CD4-positive, alpha-beta T cell (primary cell): ENCODE measurements at regions not wholly inside any gene's neighbourhood (a gene's known extent, or its start where the extent isn't known, plus 50 kb on each side); places are given as distances from the start of the nearest gene placed in this dataset.

Experiments
- ATAC-seq: fragments of 200-7000 bp; cut with Tn5 transposase; one replicate; pipeline ENCODE4 v1.10.0; 2022; ENCODE audit warnings: mild to moderate bottlenecking; ENCODE audit not compliant: poor library complexity
- CTCF ChIA-PET: fragments of 350-600 bp; sonication (Branson Sonifier 250); formaldehyde crosslinking; loops from one replicate; lab custom pipeline; 2021; ENCODE audit warnings: antibody characterized with exemption, inconsistent platforms; lab: Charles Lee
- POLR2A ChIA-PET: fragments of 350-600 bp; sonication (Branson Sonifier 250); formaldehyde crosslinking; loops from one replicate; lab custom pipeline; 2021; ENCODE audit warnings: antibody characterized with exemption, inconsistent platforms; lab: Charles Lee
- DNase-seq, 14 experiments: peaks; one replicate each; pipeline ENCODE4 v3.0.0-alpha.2; 2013 to 2020; ENCODE audit warnings: mixed read lengths in 2 of 14
- H3K27ac ChIP-seq, 2 donors: one replicate each; pipeline versions ENCODE4 v1.5.1 to v1.7.0; 2013; ENCODE audit warnings: low read length in 2 of 2, low read depth in 1 of 2, mild to moderate bottlenecking in 1 of 2
- H3K27me3 ChIP-seq, 2 experiments: 1 replicate in 1 of 2; 2 replicates in 1 of 2; pipeline versions ENCODE4 v1.6.1 to v1.7.0; 2013; ENCODE audit warnings: low read length in 2 of 2, control low read depth in 1 of 2, mild to moderate bottlenecking in 1 of 2, moderate library complexity in 1 of 2; ENCODE audit not compliant: insufficient read depth in 2 of 2, control insufficient read depth in 1 of 2
- H3K36me3 ChIP-seq: one replicate; pipeline ENCODE4 v1.6.1; 2013; ENCODE audit warnings: low read length, control low read depth; ENCODE audit not compliant: insufficient read depth
- H3K4me1 ChIP-seq: one replicate; pipeline ENCODE4 v1.6.1; 2013; ENCODE audit warnings: low read length, control low read depth; ENCODE audit not compliant: insufficient read depth
- H3K4me3 ChIP-seq: one replicate; pipeline ENCODE4 v1.5.1; 2013; ENCODE audit warnings: mild to moderate bottlenecking, low read length, moderate library complexity
- H3K9me3 ChIP-seq, 2 experiments: 1 replicate in 1 of 2; 2 replicates in 1 of 2; pipeline versions ENCODE4 v1.6.1 to v1.7.0; 2013; ENCODE audit warnings: low read length in 2 of 2, mild to moderate bottlenecking in 2 of 2, control low read depth in 1 of 2, moderate library complexity in 1 of 2; ENCODE audit not compliant: control insufficient read depth in 1 of 2, insufficient read depth in 1 of 2
- H3K27ac Mint-ChIP-seq: one replicate; pipeline ENCODE4 v1.8.0; 2020; ENCODE audit warnings: mixed read lengths
- H3K27me3 Mint-ChIP-seq: one replicate; pipeline ENCODE4 v1.8.0; 2021; ENCODE audit warnings: mixed read lengths
- H3K36me3 Mint-ChIP-seq: one replicate; pipeline ENCODE4 v1.8.0; 2021; ENCODE audit warnings: low read depth, mixed read lengths
- H3K4me1 Mint-ChIP-seq: one replicate; pipeline ENCODE4 v1.8.0; 2021; ENCODE audit warnings: low read depth, mixed read lengths
- H3K4me3 Mint-ChIP-seq: one replicate; pipeline ENCODE4 v1.8.0; 2020; ENCODE audit warnings: mild to moderate bottlenecking, mixed read lengths
- H3K9me3 Mint-ChIP-seq: one replicate; pipeline ENCODE4 v1.8.0; 2020; ENCODE audit warnings: mixed read lengths
- intact Hi-C, 2 experiments: fragments of 100-400 bp; cut with DNase I in 1 of 2; cut with micrococcal nuclease in 1 of 2; formaldehyde crosslinking; loops; one replicate each; pipeline versions ENCODE4 v1.15.1 to v1.9.0; 2023 to 2025; cut with DNase I, micrococcal nuclease
- TF ChIP-seq, protein P1 (sequence below): fragments of 200-600 bp; IDR thresholded peaks from one replicate; pipeline ENCODE4 v1.8.0; 2022; ENCODE audit warnings: antibody characterized with exemption, mild to moderate bottlenecking

DNA sequence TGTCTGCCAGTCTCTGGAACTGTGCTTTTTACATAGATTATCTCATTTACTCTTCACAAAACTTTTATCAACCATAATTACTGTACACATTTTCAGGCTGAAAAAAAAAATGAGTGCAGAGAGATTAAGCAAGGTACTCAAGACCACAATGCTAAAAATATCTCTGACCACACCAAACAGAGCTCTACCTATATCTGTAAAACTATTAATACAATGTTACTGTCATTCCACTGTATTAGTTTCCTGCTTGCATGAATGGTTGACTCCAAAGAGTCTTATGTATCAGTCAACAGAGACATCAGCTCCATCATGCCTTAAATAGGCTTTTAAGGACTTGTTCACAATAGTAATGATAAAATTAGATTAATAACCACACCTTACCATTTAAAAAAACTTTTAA is 134.7 kb upstream of the CCDC150 start:
- no peaks in the 10 kb centered on the region for H3K4me1 ChIP-seq
- Mint-ChIP-seq H3K27me3 (peaks cover 29% of the 10 kb centered on the region), H3K27ac (no peak overlapping the region), H3K36me3 (no peaks in the 10 kb centered on the region), H3K4me3 (no peak overlapping the region), H3K9me3 (no peaks in the 10 kb centered on the region), H3K4me1 (no peaks in the 10 kb centered on the region)
- no peak overlapping the region for H3K4me3 ChIP-seq
- intact Hi-C loops, result no loop called here
- TF ChIP-seq, protein P1, sequence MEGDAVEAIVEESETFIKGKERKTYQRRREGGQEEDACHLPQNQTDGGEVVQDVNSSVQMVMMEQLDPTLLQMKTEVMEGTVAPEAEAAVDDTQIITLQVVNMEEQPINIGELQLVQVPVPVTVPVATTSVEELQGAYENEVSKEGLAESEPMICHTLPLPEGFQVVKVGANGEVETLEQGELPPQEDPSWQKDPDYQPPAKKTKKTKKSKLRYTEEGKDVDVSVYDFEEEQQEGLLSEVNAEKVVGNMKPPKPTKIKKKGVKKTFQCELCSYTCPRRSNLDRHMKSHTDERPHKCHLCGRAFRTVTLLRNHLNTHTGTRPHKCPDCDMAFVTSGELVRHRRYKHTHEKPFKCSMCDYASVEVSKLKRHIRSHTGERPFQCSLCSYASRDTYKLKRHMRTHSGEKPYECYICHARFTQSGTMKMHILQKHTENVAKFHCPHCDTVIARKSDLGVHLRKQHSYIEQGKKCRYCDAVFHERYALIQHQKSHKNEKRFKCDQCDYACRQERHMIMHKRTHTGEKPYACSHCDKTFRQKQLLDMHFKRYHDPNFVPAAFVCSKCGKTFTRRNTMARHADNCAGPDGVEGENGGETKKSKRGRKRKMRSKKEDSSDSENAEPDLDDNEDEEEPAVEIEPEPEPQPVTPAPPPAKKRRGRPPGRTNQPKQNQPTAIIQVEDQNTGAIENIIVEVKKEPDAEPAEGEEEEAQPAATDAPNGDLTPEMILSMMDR, result no peak
- POLR2A ChIA-PET, result no interaction called here
- no peaks in the 10 kb centered on the region for H3K9me3 ChIP-seq
- H3K27me3 ChIP-seq, result peaks cover 0 to 2% of the 10 kb centered on the region in 2 experiments
- CTCF ChIA-PET, result interaction anchor here (0.7 kb wide), 1 partner anchor 8 kb away, joined by 3 read pairs; no protein-coding TSS in a partner anchor
- no peaks in the 10 kb centered on the region for H3K36me3 ChIP-seq
- ATAC-seq (no peak), DNase-seq (no peak)
- H3K27ac ChIP-seq, result no peak overlapping the region

- CTCF ChIA-PET, result no interaction called here
- H3K27ac ChIP-seq, result no peak overlapping the region
- peaks cover 0 to 5% of the 10 kb centered on the region in 2 experiments for H3K27me3 ChIP-seq
- H3K36me3 ChIP-seq, result no peaks in the 10 kb centered on the region
- POLR2A ChIA-PET, result no interaction called here
- no peaks in the 10 kb centered on the region for H3K36me3 Mint-ChIP-seq
- no peak overlapping the region for H3K4me3 Mint-ChIP-seq
- H3K27ac Mint-ChIP-seq, result no peak overlapping the region
- TF ChIP-seq, protein P1, result no peak
- H3K9me3 Mint-ChIP-seq, result no peaks in the 10 kb centered on the region
- H3K4me1 Mint-ChIP-seq, result no peaks in the 10 kb centered on the region
- DNase-seq (no peak), ATAC-seq (no peak)
- H3K27me3 Mint-ChIP-seq, result peaks cover 23% of the 10 kb centered on the region
- no peaks in the 10 kb centered on the region for H3K4me1 ChIP-seq
- H3K9me3 ChIP-seq, result no peaks in the 10 kb centered on the region
- intact Hi-C loops, result no loop called here
- no peak overlapping the region for H3K4me3 ChIP-seq
Measured at GRCh38 chr2:196510246-196510645, 129.3 kb upstream of the CCDC150 start.

- no peak for DNase-seq
- Histone ChIP-seq H3K27me3 (peaks cover 0 to 7% of the 10 kb centered on the region in 2 experiments), H3K9me3 (no peaks in the 10 kb centered on the region), H3K27ac (no peak overlapping the region), H3K36me3 (no peaks in the 10 kb centered on the region), H3K4me1 (no peaks in the 10 kb centered on the region), H3K4me3 (no peak overlapping the region)
- TF ChIP-seq, protein P1, result no peak
- POLR2A ChIA-PET, result no interaction called here
- H3K4me1 Mint-ChIP-seq, result no peaks in the 10 kb centered on the region
- CTCF ChIA-PET, result no interaction called here
- H3K27me3 Mint-ChIP-seq, result peaks cover 19% of the 10 kb centered on the region
- no peaks in the 10 kb centered on the region for H3K36me3 Mint-ChIP-seq
- H3K27ac Mint-ChIP-seq, result no peak overlapping the region
- no peaks in the 10 kb centered on the region for H3K9me3 Mint-ChIP-seq
- no peak for ATAC-seq
- intact Hi-C loops, result no loop called here
- no peak overlapping the region for H3K4me3 Mint-ChIP-seq
Measured at GRCh38 chr2:196511258-196512168, 128.0 kb upstream of the CCDC150 start.
